ENCODE measurements at regions not wholly inside any gene's neighbourhood (a gene's known extent, or its start where the extent isn't known, plus 50 kb on each side); places are given as distances from the start of the nearest gene placed in this dataset.

- H3K9me3 ChIP-seq = no peaks in the 10 kb centered on the region
- H3K4me3 ChIP-seq = no peak overlapping the region
- H3K4me1 ChIP-seq = no peaks in the 10 kb centered on the region
- no peak for DNase-seq (ENCODE audit: low spot score in 2 of 2)
- no peak overlapping the region for H3K27ac ChIP-seq
- H3K36me3 ChIP-seq = no peaks in the 10 kb centered on the region
- TF ChIP-seq EP300 (IDR thresholded peaks at IDR 0.05) = no peak
- no peak for TF ChIP-seq POLR2A (IDR thresholded peaks at IDR 0.05)
- TF ChIP-seq POLR2AphosphoS5 (IDR thresholded peaks at IDR 0.05) = no peak
- TF ChIP-seq CTCF (IDR thresholded peaks at IDR 0.05) = no peak
- no peaks in the 10 kb centered on the region for H3K27me3 ChIP-seq
- WGBS = 66% methylated on average over 5 of the region's 5 CpGs
Observed at GRCh38 chr3:73324203-73325155, 263.0 kb downstream of the EBLN2 start.

GRCh38 chr3:73326396-73326795 is 264.9 kb downstream of the EBLN2 start:
- Histone ChIP-seq H3K9me3 (no peaks in the 10 kb centered on the region), H3K36me3 (no peaks in the 10 kb centered on the region), H3K4me1 (no peaks in the 10 kb centered on the region), H3K4me3 (no peak overlapping the region), H3K27me3 (no peaks in the 10 kb centered on the region), H3K27ac (no peak overlapping the region)
- WGBS = 80% methylated on average over 3 of the region's 3 CpGs
- DNase-seq (ENCODE audit: low spot score in 2 of 2) = no peak
- TF ChIP-seq POLR2AphosphoS5 (IDR thresholded peaks at IDR 0.05) = no peak
- TF ChIP-seq EP300 (IDR thresholded peaks at IDR 0.05) = no peak
- no peak for TF ChIP-seq POLR2A (IDR thresholded peaks at IDR 0.05)
- TF ChIP-seq CTCF (IDR thresholded peaks at IDR 0.05) = no peak

GRCh38 chr3:73327052-73327451 is 265.6 kb downstream of the EBLN2 start:
- TF ChIP-seq CTCF (IDR thresholded peaks at IDR 0.05) (no peak), POLR2A (IDR thresholded peaks at IDR 0.05) (no peak), EP300 (IDR thresholded peaks at IDR 0.05) (no peak), POLR2AphosphoS5 (IDR thresholded peaks at IDR 0.05) (no peak)
- H3K27ac ChIP-seq = no peak overlapping the region
- H3K4me3 ChIP-seq = no peak overlapping the region
- no peak for DNase-seq (ENCODE audit: low spot score in 2 of 2)
- WGBS = 87% methylated on average over 3 of the region's 3 CpGs
- no peaks in the 10 kb centered on the region for H3K27me3 ChIP-seq
- no peaks in the 10 kb centered on the region for H3K9me3 ChIP-seq
- no peaks in the 10 kb centered on the region for H3K36me3 ChIP-seq
- H3K4me1 ChIP-seq = no peaks in the 10 kb centered on the region
